ENCODE measurements at regions not wholly inside any gene's neighbourhood (a gene's known extent, or its start where the extent isn't known, plus 50 kb on each side); places are given as distances from the start of the nearest gene placed in this dataset.

GRCh38 chr7:46776790-46777189 lies 805.1 kb downstream of the TNS3 start:
- DNase-seq (ENCODE audit: low spot score in 2 of 2), result no peak
- no peak for ATAC-seq
- Mint-ChIP-seq H3K36me3 (no peaks in the 10 kb centered on the region), H3K9me3 (peaks cover 25% of the 10 kb centered on the region), H3K4me1 (no peaks in the 10 kb centered on the region), H3K4me3 (no peak overlapping the region), H3K27ac (no peak overlapping the region)

- Mint-ChIP-seq H3K4me1 (no peaks in the 10 kb centered on the region), H3K36me3 (no peaks in the 10 kb centered on the region), H3K4me3 (no peak overlapping the region), H3K9me3 (peaks cover 22% of the 10 kb centered on the region), H3K27ac (no peak overlapping the region)
- ATAC-seq (no peak), DNase-seq (ENCODE audit: low spot score in 2 of 2) (no peak)
Measured at GRCh38 chr7:46775776-46776175, 806.1 kb downstream of the TNS3 start.

DNA sequence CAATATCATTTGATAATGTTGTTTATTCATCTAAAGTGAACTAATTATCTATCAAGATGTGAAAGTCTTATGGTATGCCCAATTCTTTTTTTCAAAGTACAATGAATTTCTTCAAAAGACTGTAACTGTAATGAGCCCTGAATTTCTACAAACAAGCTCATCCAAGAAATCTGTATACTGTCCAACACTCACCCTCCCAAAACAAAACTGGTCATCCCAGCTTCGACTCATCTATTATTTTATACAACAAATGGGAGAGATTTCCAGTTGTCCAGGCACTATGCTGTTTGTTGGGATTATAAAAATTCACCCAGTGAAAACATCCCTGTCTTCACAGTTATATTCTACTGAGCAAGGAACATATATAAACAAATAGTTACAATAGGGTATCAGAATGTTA lies 806.9 kb downstream of the TNS3 start:
- DNase-seq (ENCODE audit: low spot score in 2 of 2), result no peak
- Mint-ChIP-seq H3K9me3 (peaks cover 22% of the 10 kb centered on the region), H3K4me1 (no peaks in the 10 kb centered on the region), H3K4me3 (no peak overlapping the region), H3K36me3 (no peaks in the 10 kb centered on the region), H3K27ac (no peak overlapping the region)
- no peak for ATAC-seq

DNA sequence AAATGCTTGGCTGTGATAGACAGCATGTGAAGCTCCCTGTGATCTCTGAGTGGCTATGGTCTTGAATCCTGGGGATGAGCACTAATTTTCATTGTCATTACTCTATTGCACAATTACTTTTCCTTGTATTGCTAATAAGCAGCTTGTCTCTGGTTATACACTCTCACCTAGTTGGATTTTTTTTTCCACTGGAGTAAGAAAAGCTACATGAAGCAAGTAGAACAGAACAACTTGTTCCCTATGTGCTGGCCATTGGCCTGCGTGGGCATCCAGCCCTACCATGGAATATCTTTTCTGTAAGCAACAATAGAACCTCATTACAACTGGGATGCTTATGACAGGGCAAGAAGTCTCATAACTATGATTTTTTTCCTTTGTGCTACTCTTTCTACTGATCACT lies 807.4 kb downstream of the TNS3 start:
- ATAC-seq (no peak), DNase-seq (ENCODE audit: low spot score in 2 of 2) (no peak)
- no peak overlapping the region for H3K4me3 Mint-ChIP-seq
- H3K36me3 Mint-ChIP-seq, result no peaks in the 10 kb centered on the region
- no peaks in the 10 kb centered on the region for H3K4me1 Mint-ChIP-seq
- H3K9me3 Mint-ChIP-seq, result peaks cover 23% of the 10 kb centered on the region
- no peak overlapping the region for H3K27ac Mint-ChIP-seq

- Mint-ChIP-seq H3K36me3 (no peaks in the 10 kb centered on the region), H3K4me3 (no peak overlapping the region), H3K27ac (no peak overlapping the region), H3K4me1 (no peaks in the 10 kb centered on the region), H3K9me3 (peaks cover 14% of the 10 kb centered on the region)
- no peak for ATAC-seq
- DNase-seq (ENCODE audit: low spot score in 2 of 2), result no peak
Measured at GRCh38 chr7:46772776-46773175, 809.1 kb downstream of the TNS3 start.

GRCh38 chr7:46767071-46767470 lies 814.8 kb downstream of the TNS3 start:
- no peaks in the 10 kb centered on the region for H3K4me1 Mint-ChIP-seq
- H3K36me3 Mint-ChIP-seq, result no peaks in the 10 kb centered on the region
- H3K4me3 Mint-ChIP-seq, result no peak overlapping the region
- ATAC-seq (no peak), DNase-seq (ENCODE audit: low spot score in 2 of 2) (no peak)
- no peak overlapping the region for H3K27ac Mint-ChIP-seq
- peaks cover 16% of the 10 kb centered on the region for H3K9me3 Mint-ChIP-seq

GRCh38 chr7:46764100-46764936 lies 817.6 kb downstream of the TNS3 start:
- Mint-ChIP-seq H3K4me1 (no peaks in the 10 kb centered on the region), H3K4me3 (no peak overlapping the region), H3K36me3 (no peaks in the 10 kb centered on the region), H3K9me3 (peaks cover 13% of the 10 kb centered on the region), H3K27ac (no peak overlapping the region)
- no peak for DNase-seq (ENCODE audit: low spot score in 2 of 2)
- ATAC-seq, result no peak

DNA sequence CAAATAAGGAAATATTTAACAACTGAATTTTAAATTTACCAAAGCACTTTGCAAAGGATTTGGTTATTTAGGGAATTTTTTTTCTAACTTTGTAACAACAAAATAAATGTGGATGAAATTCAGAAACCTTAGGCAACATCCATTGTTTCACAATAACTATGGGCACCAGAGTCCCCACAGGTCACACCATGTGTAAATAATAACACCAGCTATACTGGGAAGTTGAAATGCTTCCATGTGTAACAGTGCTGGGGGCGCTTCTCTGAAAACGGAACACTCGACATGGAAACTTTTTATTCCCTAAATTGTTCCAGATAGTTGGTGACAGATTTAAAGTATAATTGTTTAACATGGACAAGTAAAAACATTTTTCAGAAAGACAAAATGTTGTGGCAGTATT lies 818.6 kb downstream of the TNS3 start:
- no peaks in the 10 kb centered on the region for H3K36me3 Mint-ChIP-seq
- H3K9me3 Mint-ChIP-seq, result peaks cover 13% of the 10 kb centered on the region
- no peak for DNase-seq (ENCODE audit: low spot score in 2 of 2)
- ATAC-seq, result no peak
- no peak overlapping the region for H3K27ac Mint-ChIP-seq
- H3K4me1 Mint-ChIP-seq, result no peaks in the 10 kb centered on the region
- no peak overlapping the region for H3K4me3 Mint-ChIP-seq

DNA sequence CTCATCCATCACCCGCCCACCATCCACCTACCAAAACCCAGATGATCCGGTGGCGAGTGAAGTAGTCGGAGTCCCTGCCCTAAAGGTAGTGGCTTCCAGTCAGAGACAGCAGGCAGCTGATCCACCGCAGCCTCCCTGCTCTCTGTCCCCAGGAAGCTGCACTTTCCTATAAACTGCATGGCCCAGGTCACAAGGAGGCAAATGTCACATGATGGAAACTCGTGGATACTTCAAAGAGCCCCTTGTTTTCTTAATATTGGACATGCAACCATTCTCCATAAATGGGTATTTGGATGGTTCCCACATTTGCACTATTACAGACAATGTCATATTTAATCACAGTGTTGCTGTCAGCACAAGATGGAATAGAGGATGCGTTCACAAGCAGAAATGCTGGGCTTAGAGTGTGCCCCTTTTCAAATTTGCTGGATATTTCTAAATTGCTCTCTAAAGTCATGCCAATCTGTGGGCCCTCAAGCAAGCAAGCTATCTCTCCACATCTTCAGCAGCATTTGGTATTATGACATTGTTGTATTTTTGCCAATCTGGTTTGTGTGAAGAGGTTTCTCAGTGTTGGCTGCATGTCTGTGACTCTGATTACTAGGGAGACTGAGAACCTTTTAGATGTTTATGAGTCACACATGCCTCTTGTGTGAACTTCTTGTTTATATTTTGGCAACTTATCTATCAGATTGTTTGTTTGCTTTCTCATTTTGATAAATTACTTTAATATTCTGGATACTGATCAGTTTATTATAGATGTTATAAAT lies 822.0 kb downstream of the TNS3 start:
- DNase-seq (ENCODE audit: low spot score in 2 of 2) (no peak), ATAC-seq (peak; percentile 8)
- Mint-ChIP-seq H3K27ac (no peak overlapping the region), H3K36me3 (no peaks in the 10 kb centered on the region), H3K4me1 (no peaks in the 10 kb centered on the region), H3K4me3 (no peak overlapping the region), H3K9me3 (peaks cover 17% of the 10 kb centered on the region)

- H3K4me3 Mint-ChIP-seq, result no peak overlapping the region
- ATAC-seq (no peak), DNase-seq (ENCODE audit: low spot score in 2 of 2) (no peak)
- H3K4me1 Mint-ChIP-seq, result no peaks in the 10 kb centered on the region
- H3K36me3 Mint-ChIP-seq, result no peaks in the 10 kb centered on the region
- no peak overlapping the region for H3K27ac Mint-ChIP-seq
- H3K9me3 Mint-ChIP-seq, result peaks cover 10% of the 10 kb centered on the region
Measured at GRCh38 chr7:46756996-46757395, 824.9 kb downstream of the TNS3 start.

DNA sequence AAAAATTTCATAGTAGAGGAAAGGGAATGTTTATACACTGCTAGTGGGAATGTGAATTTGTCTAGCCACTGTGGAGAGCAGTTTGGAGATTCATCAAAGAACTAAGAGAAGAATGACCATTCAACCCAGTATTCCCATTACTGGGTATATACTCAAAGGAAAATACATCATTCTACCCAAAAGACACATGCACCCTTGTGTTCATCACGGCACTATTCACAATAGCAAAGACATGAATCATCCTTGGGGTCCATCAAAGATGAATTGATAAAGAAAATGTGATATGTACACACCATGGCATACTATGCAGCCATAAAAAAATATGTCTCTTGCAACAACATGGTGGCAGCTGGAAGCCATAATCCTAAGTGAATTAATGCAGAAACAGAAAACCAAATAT lies 825.7 kb downstream of the TNS3 start:
- H3K27ac Mint-ChIP-seq, result no peak overlapping the region
- H3K36me3 Mint-ChIP-seq, result no peaks in the 10 kb centered on the region
- H3K4me3 Mint-ChIP-seq, result no peak overlapping the region
- DNase-seq (ENCODE audit: low spot score in 2 of 2) (no peak), ATAC-seq (no peak)
- H3K9me3 Mint-ChIP-seq, result peaks cover 11% of the 10 kb centered on the region
- H3K4me1 Mint-ChIP-seq, result no peaks in the 10 kb centered on the region

GRCh38 chr7:46755120-46756034 lies 826.5 kb downstream of the TNS3 start:
- ATAC-seq, result no peak
- no peaks in the 10 kb centered on the region for H3K36me3 Mint-ChIP-seq
- H3K27ac Mint-ChIP-seq, result no peak overlapping the region
- no peak overlapping the region for H3K4me3 Mint-ChIP-seq
- no peak for DNase-seq (ENCODE audit: low spot score in 2 of 2)
- peaks cover 13% of the 10 kb centered on the region for H3K9me3 Mint-ChIP-seq
- no peaks in the 10 kb centered on the region for H3K4me1 Mint-ChIP-seq

GRCh38 chr7:46754140-46754720 lies 827.7 kb downstream of the TNS3 start:
- no peaks in the 10 kb centered on the region for H3K36me3 Mint-ChIP-seq
- H3K4me3 Mint-ChIP-seq, result no peak overlapping the region
- H3K27ac Mint-ChIP-seq, result no peak overlapping the region
- ATAC-seq (no peak), DNase-seq (ENCODE audit: low spot score in 2 of 2) (no peak)
- no peaks in the 10 kb centered on the region for H3K4me1 Mint-ChIP-seq
- H3K9me3 Mint-ChIP-seq, result peaks cover 13% of the 10 kb centered on the region

GRCh38 chr7:46753662-46754061 lies 828.2 kb downstream of the TNS3 start:
- no peak for ATAC-seq
- Mint-ChIP-seq H3K9me3 (peaks cover 16% of the 10 kb centered on the region), H3K27ac (no peak overlapping the region), H3K36me3 (no peaks in the 10 kb centered on the region), H3K4me1 (no peaks in the 10 kb centered on the region), H3K4me3 (no peak overlapping the region)
- no peak for DNase-seq (ENCODE audit: low spot score in 2 of 2)

DNA sequence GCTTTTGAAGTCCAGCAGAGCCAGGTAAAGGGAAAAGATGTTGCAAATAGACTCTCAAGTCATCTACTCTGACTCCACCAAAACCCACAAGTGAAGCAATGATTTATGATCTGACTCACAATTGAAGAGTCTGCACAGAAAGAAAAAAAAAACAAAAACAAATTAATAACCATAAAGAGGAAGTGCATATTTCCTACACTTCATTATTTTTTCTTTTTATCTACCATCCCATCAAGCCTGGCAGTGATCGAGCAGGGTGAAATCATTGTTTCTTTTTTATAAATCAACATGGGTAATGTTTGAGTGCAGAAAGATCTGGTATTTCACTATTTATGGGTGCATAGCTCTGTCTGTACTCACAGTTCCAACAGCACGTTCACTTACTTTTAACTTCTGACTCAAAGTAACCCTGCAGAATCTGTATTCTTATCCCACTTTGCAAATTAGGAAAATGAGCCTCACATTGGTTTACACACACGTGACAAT lies 829.0 kb downstream of the TNS3 start:
- no peaks in the 10 kb centered on the region for H3K36me3 Mint-ChIP-seq
- H3K4me3 Mint-ChIP-seq, result no peak overlapping the region
- ATAC-seq (no peak), DNase-seq (ENCODE audit: low spot score in 2 of 2) (no peak)
- no peaks in the 10 kb centered on the region for H3K4me1 Mint-ChIP-seq
- H3K9me3 Mint-ChIP-seq, result peaks cover 16% of the 10 kb centered on the region
- H3K27ac Mint-ChIP-seq, result no peak overlapping the region
